Fibroblast of lung (primary cell): ENCODE measurements at regions not wholly inside any gene's neighbourhood (a gene's known extent, or its start where the extent isn't known, plus 50 kb on each side); places are given as distances from the start of the nearest gene placed in this dataset.

Experiments
- EZH2 ChIP-seq: IDR thresholded peaks from 2 replicates; pipeline ENCODE4 v1.5.1; 2012; ENCODE audit warnings: low read length, control low read depth, mild to moderate bottlenecking; ENCODE audit errors: missing control alignments
- TF ChIP-seq, protein P1 (sequence below), 2 donors: IDR thresholded peaks in 1 of 2; conservative IDR thresholded peaks in 1 of 2; 1 replicate in 1 of 2; 2 replicates in 1 of 2; pipeline ENCODE4 v1.5.1; 2011 to 2012; ENCODE audit warnings: low read length in 2 of 2, control low read depth in 1 of 2, inconsistent platforms in 1 of 2, low read depth in 1 of 2, mild to moderate bottlenecking in 1 of 2

DNA sequence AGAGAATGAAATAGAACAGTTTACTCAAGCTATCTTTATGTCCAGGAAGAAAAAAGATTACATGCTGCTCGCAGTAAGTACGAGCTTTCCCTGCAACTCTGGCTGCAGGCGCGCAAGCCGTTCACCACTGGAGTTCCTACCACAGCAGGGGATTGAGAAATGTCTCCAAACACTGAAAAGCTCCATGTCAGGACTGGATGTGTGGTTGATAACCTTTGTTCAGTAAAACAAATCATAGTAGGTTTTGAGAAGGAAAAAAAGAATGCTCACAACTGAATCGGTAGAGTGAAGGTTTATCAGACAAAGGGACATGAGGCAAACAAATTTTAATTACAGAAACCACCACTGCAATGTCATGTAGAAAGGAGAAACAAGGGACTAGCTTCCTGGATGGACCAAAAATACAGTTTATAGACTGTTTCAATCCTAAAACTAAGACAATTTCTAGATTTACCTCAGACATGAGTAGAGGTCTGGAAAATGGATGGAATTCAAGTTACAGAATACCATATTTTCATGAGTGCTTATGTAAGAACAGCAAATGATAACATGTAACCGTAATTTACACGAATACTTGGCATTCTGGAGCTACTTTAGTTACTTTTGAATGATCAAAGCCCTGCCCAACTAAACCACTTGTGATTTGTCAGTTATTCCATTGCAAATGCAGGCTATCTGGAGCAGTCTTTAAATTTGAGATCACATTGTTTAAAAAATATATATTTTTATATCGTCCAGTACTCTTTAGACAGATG is 471.1 kb downstream of the SHQ1 start:
- TF ChIP-seq, protein P1, sequence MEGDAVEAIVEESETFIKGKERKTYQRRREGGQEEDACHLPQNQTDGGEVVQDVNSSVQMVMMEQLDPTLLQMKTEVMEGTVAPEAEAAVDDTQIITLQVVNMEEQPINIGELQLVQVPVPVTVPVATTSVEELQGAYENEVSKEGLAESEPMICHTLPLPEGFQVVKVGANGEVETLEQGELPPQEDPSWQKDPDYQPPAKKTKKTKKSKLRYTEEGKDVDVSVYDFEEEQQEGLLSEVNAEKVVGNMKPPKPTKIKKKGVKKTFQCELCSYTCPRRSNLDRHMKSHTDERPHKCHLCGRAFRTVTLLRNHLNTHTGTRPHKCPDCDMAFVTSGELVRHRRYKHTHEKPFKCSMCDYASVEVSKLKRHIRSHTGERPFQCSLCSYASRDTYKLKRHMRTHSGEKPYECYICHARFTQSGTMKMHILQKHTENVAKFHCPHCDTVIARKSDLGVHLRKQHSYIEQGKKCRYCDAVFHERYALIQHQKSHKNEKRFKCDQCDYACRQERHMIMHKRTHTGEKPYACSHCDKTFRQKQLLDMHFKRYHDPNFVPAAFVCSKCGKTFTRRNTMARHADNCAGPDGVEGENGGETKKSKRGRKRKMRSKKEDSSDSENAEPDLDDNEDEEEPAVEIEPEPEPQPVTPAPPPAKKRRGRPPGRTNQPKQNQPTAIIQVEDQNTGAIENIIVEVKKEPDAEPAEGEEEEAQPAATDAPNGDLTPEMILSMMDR (conservative IDR thresholded peaks at IDR 0.05 in 1 of 2, IDR thresholded peaks at IDR 0.05 in 1 of 2; ENCODE audit: low read depth in 1 of 2, low read length in 2 of 2): no peak
- TF ChIP-seq EZH2: no peak
